ENCODE measurements at regions not wholly inside any gene's neighbourhood (a gene's known extent, or its start where the extent isn't known, plus 50 kb on each side); places are given as distances from the start of the nearest gene placed in this dataset.

DNA sequence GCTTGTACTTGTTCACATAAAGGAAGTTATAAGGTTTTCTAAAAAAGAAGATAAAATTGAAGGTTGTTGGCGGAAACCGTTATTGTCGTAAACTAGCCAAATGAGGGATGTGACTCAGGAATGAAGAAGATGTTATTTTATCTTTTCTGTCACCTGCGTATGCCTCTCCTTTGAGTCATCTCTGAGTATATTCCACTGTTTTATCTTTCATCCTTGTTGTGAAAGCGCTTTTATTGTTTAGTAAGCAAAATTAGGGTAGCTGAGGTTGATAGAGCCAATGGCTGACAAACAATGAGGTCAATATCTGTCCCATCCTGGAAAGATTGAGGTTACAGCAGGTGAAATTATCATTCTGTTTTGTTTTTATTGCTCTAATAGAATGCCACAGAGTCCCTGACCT is 105.0 kb downstream of the TUSC1 start:
- no peak for TF ChIP-seq CTCF (conservative IDR thresholded peaks at IDR 0.05)
- no peak for TF ChIP-seq ZFX (IDR thresholded peaks at IDR 0.05)

Measured in C4-2B (cell line).